Frontal cortex (tissue), 3 donors: ENCODE measurements at regions not wholly inside any gene's neighbourhood (a gene's known extent, or its start where the extent isn't known, plus 50 kb on each side); places are given as distances from the start of the nearest gene placed in this dataset.

Experiments
- DNase-seq, 2 donors: peaks; one replicate each; pipeline ENCODE4 v3.0.0; 2012; ENCODE audit warnings: low spot score in 2 of 2
- FAIRE-seq: peaks from 2 replicates; lab custom pipeline; 2012; peaks lifted over from hg19 to GRCh38; lab: Jason Lieb, UNC
- donor health status: control.
- donor health status: control.
- donor health status: control.

- FAIRE-seq (no peak), DNase-seq (no peak)
These were observed 143.0 kb upstream of the PTPN1 start for GRCh38 chr20:50367104-50367674.

- DNase-seq (no peak), FAIRE-seq (no peak)
These were observed 142.3 kb upstream of the PTPN1 start for GRCh38 chr20:50367739-50368375.

- DNase-seq (no peak), FAIRE-seq (no peak)
These were observed 141.8 kb upstream of the PTPN1 start for GRCh38 chr20:50368386-50368785.

- DNase-seq = no peak
- FAIRE-seq = no peak
These were observed 141.4 kb upstream of the PTPN1 start for GRCh38 chr20:50368813-50369224.

GRCh38 chr20:50369225-50370035, 140.8 kb upstream of the PTPN1 start:
- no peak for FAIRE-seq
- no peak for DNase-seq

GRCh38 chr20:50370036-50370566, 140.1 kb upstream of the PTPN1 start:
- DNase-seq (no peak), FAIRE-seq (no peak)

- no peak for DNase-seq
- no peak for FAIRE-seq
These were observed 138.1 kb upstream of the PTPN1 start for GRCh38 chr20:50371878-50372769.

- DNase-seq (no peak), FAIRE-seq (no peak)
These were observed 137.5 kb upstream of the PTPN1 start for GRCh38 chr20:50372770-50373088.

GRCh38 chr20:50373674-50374286, 136.4 kb upstream of the PTPN1 start:
- FAIRE-seq (no peak), DNase-seq (no peak)

GRCh38 chr20:50374541-50375078, 135.6 kb upstream of the PTPN1 start:
- no peak for DNase-seq
- no peak for FAIRE-seq

GRCh38 chr20:50376179-50376887, 133.8 kb upstream of the PTPN1 start:
- no peak for FAIRE-seq
- no peak for DNase-seq

GRCh38 chr20:50376888-50377459, 133.2 kb upstream of the PTPN1 start:
- FAIRE-seq = no peak
- DNase-seq = no peak

GRCh38 chr20:50378170-50379000, 131.8 kb upstream of the PTPN1 start:
- FAIRE-seq (no peak), DNase-seq (no peak)

GRCh38 chr20:50379049-50379990, 130.9 kb upstream of the PTPN1 start:
- DNase-seq = peak in 1 of 2 donors; percentile 46
- FAIRE-seq = no peak

GRCh38 chr20:50379991-50380696, 130.0 kb upstream of the PTPN1 start:
- no peak for FAIRE-seq
- DNase-seq = no peak

GRCh38 chr20:50380697-50381040, 129.5 kb upstream of the PTPN1 start:
- FAIRE-seq = no peak
- no peak for DNase-seq
